ACC112 (cell line): ENCODE measurements at regions not wholly inside any gene's neighbourhood (a gene's known extent, or its start where the extent isn't known, plus 50 kb on each side); places are given as distances from the start of the nearest gene placed in this dataset.
"Not testable (repeated sequence)": the region's sequence is repeated elsewhere in the genome, so short reads cannot be mapped to it uniquely, and the experiment has no call there.

Source experiments
- H2AFZ ChIP-seq: fragments of 200-600 bp; sonication (generic); one replicate; pipeline ENCODE4 v1.6.0; 2017; ENCODE audit warnings: antibody characterized with exemption, low read length; ENCODE audit not compliant: unreplicated experiment
- H3K27ac ChIP-seq: fragments of 200-600 bp; sonication (generic); 2 replicates; pipeline ENCODE4 v1.5.1; 2014; ENCODE audit warnings: low read depth, mild to moderate bottlenecking, antibody characterized with exemption, low read length, moderate library complexity
- H3K27me3 ChIP-seq: fragments of 200-600 bp; sonication (generic); 2 replicates; pipeline ENCODE4 v1.6.1; 2014; ENCODE audit warnings: mild to moderate bottlenecking, antibody characterized with exemption, low read length, moderate library complexity, mixed read lengths; ENCODE audit not compliant: insufficient read depth
- H3K36me3 ChIP-seq: fragments of 200-600 bp; sonication (generic); 2 replicates; pipeline ENCODE4 v1.6.1; 2016; ENCODE audit warnings: mild to moderate bottlenecking, antibody characterized with exemption, low read length, moderate library complexity, mixed read lengths; ENCODE audit not compliant: insufficient read depth
- H3K4me1 ChIP-seq: fragments of 200-600 bp; sonication (generic); one replicate; pipeline ENCODE4 v1.6.1; 2016; ENCODE audit warnings: low read length, mixed read lengths; ENCODE audit not compliant: insufficient read depth, unreplicated experiment, control insufficient read depth
- H3K4me3 ChIP-seq: fragments of 200-600 bp; sonication (generic); 2 replicates; pipeline ENCODE4 v1.5.1; 2014; ENCODE audit warnings: mild to moderate bottlenecking, low read depth, low read length
- H3K79me2 ChIP-seq: fragments of 200-600 bp; sonication (generic); one replicate; pipeline ENCODE4 v1.6.0; 2016; ENCODE audit warnings: low read length; ENCODE audit not compliant: control insufficient read depth, unreplicated experiment, insufficient read depth

- Histone ChIP-seq H3K27ac (no peak overlapping the region), H2AFZ (no peak overlapping the region), H3K4me1 (no peaks in the 10 kb centered on the region), H3K79me2 (no peaks in the 10 kb centered on the region), H3K4me3 (no peak overlapping the region), H3K27me3 (no peaks in the 10 kb centered on the region), H3K36me3 (no peaks in the 10 kb centered on the region)
Observed at GRCh38 chr4:94011190-94011589, 182.6 kb downstream of the ATOH1 start.

- H3K27me3 ChIP-seq: no peaks in the 10 kb centered on the region
- no peak overlapping the region for H3K4me3 ChIP-seq
- H3K4me1 ChIP-seq: no peaks in the 10 kb centered on the region
- H2AFZ ChIP-seq: no peak overlapping the region
- no peak overlapping the region for H3K27ac ChIP-seq
- H3K36me3 ChIP-seq: no peaks in the 10 kb centered on the region
- H3K79me2 ChIP-seq: no peaks in the 10 kb centered on the region
Observed at GRCh38 chr4:94014484-94015136, 186.1 kb downstream of the ATOH1 start.

DNA sequence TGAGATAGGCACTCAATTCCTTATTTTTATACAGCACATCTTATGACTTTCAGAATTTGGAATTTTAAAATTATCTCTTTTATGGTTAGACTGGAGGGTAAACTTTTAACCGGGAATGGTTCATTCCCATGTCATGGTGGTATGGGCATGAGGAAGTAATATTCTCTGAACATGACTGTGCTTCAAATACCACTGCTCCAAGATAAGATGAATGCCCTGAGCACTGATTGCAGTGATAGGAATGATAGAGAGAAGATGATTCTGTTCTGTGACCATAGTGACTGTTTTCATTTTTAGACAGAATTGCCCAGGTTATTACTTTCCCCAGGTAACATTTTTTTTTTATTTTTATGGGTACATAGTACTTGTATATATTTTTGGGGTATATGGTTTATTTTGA lies 187.4 kb downstream of the ATOH1 start:
- Histone ChIP-seq H3K27me3 (no peaks in the 10 kb centered on the region), H2AFZ (no peak overlapping the region), H3K4me1 (no peaks in the 10 kb centered on the region), H3K27ac (no peak overlapping the region), H3K36me3 (no peaks in the 10 kb centered on the region), H3K79me2 (no peaks in the 10 kb centered on the region), H3K4me3 (no peak overlapping the region)

DNA sequence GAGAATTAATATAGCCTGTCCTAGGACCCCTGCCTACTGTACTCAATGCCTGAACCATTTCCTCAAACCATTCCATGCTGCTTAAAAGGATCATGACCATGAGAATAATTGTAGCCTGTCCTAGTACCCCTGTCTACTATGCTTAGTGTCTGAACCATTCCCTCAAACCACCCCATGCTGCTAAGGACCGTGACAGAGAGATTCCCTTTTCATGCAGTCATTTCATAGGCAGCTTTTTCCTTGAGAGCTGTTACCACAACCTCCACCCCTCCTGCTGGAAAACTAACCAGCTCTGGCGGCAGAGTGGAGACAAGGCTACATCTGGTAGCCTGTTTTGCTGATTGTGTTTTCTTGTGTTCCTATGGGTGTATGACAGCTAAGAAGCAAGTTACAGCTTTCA lies 174.9 kb upstream of the SMARCAD1 start:
- no peak overlapping the region for H3K27ac ChIP-seq
- no peaks in the 10 kb centered on the region for H3K79me2 ChIP-seq
- H3K4me3 ChIP-seq: no peak overlapping the region
- H3K36me3 ChIP-seq: no peaks in the 10 kb centered on the region
- no peaks in the 10 kb centered on the region for H3K4me1 ChIP-seq
- H2AFZ ChIP-seq: no peak overlapping the region
- H3K27me3 ChIP-seq: peaks cover 16% of the 10 kb centered on the region

- H3K27me3 ChIP-seq: peaks cover 24% of the 10 kb centered on the region
- H3K79me2 ChIP-seq: no peaks in the 10 kb centered on the region
- H3K27ac ChIP-seq: no peak overlapping the region
- H3K4me3 ChIP-seq: no peak overlapping the region
- no peaks in the 10 kb centered on the region for H3K36me3 ChIP-seq
- H2AFZ ChIP-seq: no peak overlapping the region
- H3K4me1 ChIP-seq: no peaks in the 10 kb centered on the region
Observed at GRCh38 chr4:94036964-94037363, 170.7 kb upstream of the SMARCAD1 start.

DNA sequence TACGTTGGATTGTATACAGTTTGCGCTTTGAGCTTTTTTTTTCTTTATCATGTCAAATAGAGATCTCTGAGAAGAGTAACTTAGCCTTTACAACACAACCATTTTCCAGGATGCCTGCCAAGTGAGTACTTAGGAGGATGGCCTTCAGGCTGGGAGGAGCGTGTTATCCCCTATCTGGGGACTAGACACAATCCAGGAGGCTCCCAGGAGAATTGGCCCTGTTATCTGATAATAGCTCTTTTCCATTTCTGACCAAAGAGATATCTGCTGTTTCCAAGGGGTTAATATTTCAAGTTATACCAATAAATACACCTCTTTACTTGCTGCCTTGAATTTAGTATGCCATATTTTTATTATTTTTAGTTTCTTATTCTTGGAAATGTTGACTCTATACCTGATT lies 169.5 kb upstream of the SMARCAD1 start:
- H3K79me2 ChIP-seq: no peaks in the 10 kb centered on the region
- H3K27ac ChIP-seq: no peak overlapping the region
- H2AFZ ChIP-seq: no peak overlapping the region
- peaks cover 24% of the 10 kb centered on the region for H3K27me3 ChIP-seq
- no peak overlapping the region for H3K4me3 ChIP-seq
- no peaks in the 10 kb centered on the region for H3K4me1 ChIP-seq
- no peaks in the 10 kb centered on the region for H3K36me3 ChIP-seq

DNA sequence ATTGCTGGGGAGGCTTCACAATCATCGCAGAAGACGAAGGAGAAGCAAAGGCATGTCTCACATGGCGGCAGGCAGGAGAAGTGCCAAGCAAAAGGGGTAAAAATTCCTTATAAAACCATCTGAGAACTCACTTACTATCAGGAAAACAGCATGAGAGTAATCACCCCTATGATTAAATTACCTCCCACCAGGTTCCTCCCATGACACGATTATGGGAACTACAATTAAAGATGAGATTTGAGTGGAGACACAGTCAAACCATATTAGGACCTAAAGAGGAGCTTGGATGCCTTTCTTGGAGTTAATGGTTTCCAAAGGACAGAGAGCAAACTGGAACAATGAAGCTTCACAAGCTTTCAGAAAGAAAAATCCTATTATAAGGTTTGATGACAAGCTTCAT lies 168.4 kb upstream of the SMARCAD1 start:
- Histone ChIP-seq H3K27me3 (peaks cover 21% of the 10 kb centered on the region), H3K4me3 (no peak overlapping the region), H3K36me3 (no peaks in the 10 kb centered on the region), H3K27ac (no peak overlapping the region), H2AFZ (no peak overlapping the region), H3K4me1 (no peaks in the 10 kb centered on the region), H3K79me2 (no peaks in the 10 kb centered on the region)

DNA sequence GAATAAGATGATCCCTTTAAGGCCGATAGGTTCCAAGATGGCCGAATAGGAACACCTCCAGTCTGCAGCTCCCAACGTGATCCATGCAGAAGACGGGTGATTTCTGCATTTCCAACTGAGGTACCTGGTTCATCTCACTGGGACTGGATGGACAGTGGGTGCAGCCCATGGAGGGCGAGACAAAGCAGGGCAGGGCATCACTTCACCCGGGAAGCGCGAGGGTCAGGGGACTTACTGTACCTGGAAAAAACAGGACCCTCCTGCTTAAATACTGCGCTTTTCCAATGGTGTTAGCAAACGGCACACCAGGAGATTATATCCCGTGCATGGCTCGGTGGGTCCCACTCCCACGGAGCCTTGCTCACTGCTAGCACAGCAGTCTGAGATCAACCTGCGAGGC lies 163.2 kb upstream of the SMARCAD1 start:
- not testable (repeated sequence) for H3K27me3 ChIP-seq, H3K4me1 ChIP-seq, H3K79me2 ChIP-seq, H3K36me3 ChIP-seq, H3K27ac ChIP-seq, H3K4me3 ChIP-seq, H2AFZ ChIP-seq

DNA sequence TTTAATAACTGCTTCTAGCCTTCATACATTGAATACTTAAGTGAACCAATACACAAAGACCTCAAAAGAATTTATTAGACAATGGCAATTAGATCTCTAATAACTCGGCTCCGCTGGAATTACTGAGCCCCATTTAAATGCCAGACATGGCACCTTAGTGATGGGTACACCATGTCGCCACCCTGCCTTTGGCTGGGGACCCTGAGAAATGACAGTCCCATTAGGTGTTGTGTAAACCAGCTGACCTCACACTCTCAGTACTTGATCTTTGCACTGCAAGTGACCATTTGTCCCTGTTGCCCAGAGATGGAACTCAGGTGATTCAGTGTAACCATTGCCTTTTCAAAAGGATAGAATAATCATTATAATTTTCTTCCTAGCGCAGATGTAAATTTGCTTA lies 144.6 kb upstream of the SMARCAD1 start:
- Histone ChIP-seq H3K79me2 (no peaks in the 10 kb centered on the region), H3K27ac (no peak overlapping the region), H3K4me1 (no peaks in the 10 kb centered on the region), H2AFZ (no peak overlapping the region), H3K27me3 (peaks cover 7% of the 10 kb centered on the region), H3K36me3 (no peaks in the 10 kb centered on the region), H3K4me3 (no peak overlapping the region)

DNA sequence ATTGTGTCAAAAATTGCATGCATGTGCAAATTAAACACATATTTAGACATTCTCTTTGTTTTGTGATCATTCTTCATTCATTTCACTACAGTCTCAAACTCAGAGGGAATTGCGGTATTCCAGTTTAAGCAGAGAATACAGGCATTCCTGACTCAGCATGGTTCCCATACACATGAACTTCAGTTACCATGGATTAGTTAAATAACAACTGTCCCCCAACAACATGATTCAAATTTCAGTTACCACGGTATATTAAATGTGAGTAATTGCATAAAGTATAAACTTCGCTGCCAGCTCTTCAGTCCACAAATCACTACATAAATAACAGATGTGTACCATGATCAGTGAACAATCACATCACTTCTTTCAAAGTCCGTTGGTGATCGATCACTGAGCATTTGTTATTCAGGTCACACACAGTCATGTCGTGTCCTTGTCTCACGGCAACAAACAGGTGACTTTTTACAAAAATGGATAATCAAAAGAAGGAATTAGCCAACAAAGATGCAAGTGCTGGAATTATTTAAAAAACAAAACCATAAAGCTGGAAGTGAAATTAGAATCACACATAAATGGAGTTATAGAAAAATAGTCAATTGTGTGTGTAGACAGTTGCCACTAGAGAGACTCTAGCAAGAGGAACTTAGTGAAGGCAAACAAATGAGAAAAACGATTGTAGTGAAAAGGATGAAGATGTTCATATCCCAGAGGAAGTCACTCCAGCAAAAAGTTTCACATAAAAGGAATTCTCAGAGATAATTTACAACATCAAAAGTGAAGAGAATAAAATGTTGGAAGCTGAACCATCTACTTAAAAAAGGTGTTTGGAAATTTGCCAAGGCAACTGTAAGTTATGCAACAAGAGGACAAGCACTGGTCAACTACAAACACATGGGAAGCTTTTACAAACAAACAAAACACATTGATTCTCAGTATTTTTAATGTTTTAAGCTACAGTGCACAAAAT lies 138.6 kb upstream of the SMARCAD1 start:
- no peaks in the 10 kb centered on the region for H3K79me2 ChIP-seq
- H3K4me3 ChIP-seq: no peak overlapping the region
- peaks cover 23% of the 10 kb centered on the region for H3K27me3 ChIP-seq
- H3K36me3 ChIP-seq: no peaks in the 10 kb centered on the region
- no peaks in the 10 kb centered on the region for H3K4me1 ChIP-seq
- H3K27ac ChIP-seq: no peak overlapping the region
- H2AFZ ChIP-seq: no peak overlapping the region

GRCh38 chr4:94076498-94076897 lies 131.2 kb upstream of the SMARCAD1 start:
- Histone ChIP-seq H3K27me3 (no peaks in the 10 kb centered on the region), H2AFZ (no peak overlapping the region), H3K36me3 (no peaks in the 10 kb centered on the region), H3K27ac (no peak overlapping the region), H3K4me1 (no peaks in the 10 kb centered on the region), H3K79me2 (no peaks in the 10 kb centered on the region), H3K4me3 (no peak overlapping the region)
